AG09319 (cell line): ENCODE measurements at regions not wholly inside any gene's neighbourhood (a gene's known extent, or its start where the extent isn't known, plus 50 kb on each side); places are given as distances from the start of the nearest gene placed in this dataset.

Experiments used
- DNase-seq: peaks from one replicate; pipeline ENCODE4 v3.0.0-alpha.2; 2010; ENCODE audit warnings: low read depth; ENCODE audit errors: extremely low read depth
- TF ChIP-seq, protein P1 (sequence below): IDR thresholded peaks from 2 replicates; pipeline ENCODE4 v1.5.1; 2011; ENCODE audit warnings: low read depth, mild to moderate bottlenecking, inconsistent platforms, low read length, moderate library complexity

DNA sequence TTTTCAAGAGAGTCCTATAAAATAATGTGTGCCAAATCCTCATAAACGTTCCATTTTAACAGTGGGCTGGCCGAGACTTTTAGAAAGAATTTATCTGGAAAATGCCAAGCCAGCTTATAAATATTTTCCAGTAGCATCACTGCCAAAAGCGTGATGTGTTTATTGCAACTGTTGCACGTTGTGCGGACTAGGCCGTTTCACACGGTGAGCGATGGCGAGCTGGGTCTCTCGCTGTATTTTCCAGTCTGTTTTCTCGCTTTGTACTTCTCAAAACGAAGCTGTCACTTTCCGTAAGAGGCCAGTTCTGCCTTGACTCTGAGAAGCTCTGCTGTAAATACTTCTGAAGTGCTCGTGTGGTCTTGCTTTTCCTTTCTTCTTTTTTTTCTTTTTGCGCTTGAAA is 65.0 kb upstream of the ZNF236 start:
- TF ChIP-seq, protein P1, sequence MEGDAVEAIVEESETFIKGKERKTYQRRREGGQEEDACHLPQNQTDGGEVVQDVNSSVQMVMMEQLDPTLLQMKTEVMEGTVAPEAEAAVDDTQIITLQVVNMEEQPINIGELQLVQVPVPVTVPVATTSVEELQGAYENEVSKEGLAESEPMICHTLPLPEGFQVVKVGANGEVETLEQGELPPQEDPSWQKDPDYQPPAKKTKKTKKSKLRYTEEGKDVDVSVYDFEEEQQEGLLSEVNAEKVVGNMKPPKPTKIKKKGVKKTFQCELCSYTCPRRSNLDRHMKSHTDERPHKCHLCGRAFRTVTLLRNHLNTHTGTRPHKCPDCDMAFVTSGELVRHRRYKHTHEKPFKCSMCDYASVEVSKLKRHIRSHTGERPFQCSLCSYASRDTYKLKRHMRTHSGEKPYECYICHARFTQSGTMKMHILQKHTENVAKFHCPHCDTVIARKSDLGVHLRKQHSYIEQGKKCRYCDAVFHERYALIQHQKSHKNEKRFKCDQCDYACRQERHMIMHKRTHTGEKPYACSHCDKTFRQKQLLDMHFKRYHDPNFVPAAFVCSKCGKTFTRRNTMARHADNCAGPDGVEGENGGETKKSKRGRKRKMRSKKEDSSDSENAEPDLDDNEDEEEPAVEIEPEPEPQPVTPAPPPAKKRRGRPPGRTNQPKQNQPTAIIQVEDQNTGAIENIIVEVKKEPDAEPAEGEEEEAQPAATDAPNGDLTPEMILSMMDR = no peak
- DNase-seq = no peak

DNA sequence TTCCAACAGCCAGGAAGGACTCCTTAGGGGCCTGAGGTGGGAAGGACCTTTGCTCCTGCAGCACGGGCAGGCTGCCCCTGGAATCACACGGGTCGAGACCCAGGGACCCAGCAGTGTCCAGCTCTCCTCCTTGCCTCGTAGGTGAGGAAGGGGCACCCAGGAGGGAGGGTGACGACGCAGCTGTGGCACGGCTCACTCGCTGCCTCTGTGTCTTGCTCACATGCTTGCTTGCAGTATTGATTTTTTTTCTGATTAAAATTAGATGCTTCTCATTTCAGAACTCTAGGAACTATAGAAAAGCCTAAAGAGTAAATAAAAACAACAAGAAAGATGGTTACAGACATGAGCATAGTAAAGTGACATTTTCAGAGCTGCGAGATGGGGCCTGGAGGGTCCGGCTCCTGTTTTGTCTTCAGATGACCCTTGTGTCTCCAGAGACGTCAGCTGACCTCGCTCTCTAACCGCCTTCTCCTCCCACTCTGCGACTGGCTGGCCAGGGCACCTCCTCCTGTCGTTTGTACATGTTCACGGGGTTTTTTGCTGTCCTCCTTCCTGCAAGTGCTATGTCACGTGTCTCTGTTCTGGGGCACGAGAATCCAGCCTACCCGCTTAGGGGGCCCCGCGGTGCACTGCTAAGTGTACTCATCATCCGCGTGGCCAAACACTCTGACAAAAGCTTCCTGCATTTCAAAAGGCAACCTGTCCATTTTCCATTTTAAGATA is 65.7 kb upstream of the ZNF236 start:
- DNase-seq = no peak
- TF ChIP-seq, protein P1 = no peak

DNA sequence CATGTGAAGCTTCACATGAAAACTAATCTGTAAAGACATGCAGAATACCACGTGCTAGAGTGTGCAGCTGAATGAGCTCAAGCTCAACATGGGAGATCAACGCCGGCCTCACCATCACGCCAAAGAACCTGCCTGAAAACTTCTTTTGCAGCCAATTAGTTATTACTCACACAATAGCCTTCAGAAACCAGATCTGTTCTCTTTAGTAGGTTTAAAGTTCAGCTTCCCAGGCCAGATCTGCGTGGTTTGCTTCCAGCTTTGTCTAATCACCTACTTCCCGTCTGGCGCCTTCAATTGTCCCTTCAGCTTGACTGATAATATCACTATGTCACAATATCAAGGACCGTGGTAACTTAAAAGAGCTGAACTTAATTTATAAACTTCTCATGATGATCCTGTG is 68.0 kb upstream of the ZNF236 start:
- DNase-seq = no peak
- TF ChIP-seq, protein P1 = no peak

GRCh38 chr18:76752400-76752799 is 70.0 kb upstream of the ZNF236 start:
- no peak for DNase-seq
- TF ChIP-seq, protein P1 = no peak

- TF ChIP-seq, protein P1 = no peak
- no peak for DNase-seq
Measured at GRCh38 chr18:76750917-76751890, 71.2 kb upstream of the ZNF236 start.

DNA sequence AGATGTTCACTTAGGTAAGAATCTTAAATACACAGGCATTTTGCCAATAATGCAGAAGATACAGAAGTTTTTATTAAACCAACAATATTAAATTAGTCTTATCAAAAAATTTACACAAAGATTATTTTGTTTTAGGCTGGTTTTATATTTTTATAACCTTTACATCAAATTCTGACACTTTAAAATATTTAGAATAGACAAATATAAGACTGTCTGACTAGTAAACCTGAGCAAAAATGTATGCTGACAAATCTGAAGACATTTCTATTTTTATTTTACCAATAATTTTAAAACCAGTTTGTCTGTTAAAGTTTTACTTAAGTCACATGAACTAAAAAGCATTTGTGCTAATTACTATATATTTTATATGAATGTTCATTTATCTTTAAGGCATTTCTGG is 72.1 kb upstream of the ZNF236 start:
- no peak for DNase-seq
- TF ChIP-seq, protein P1 = no peak

DNA sequence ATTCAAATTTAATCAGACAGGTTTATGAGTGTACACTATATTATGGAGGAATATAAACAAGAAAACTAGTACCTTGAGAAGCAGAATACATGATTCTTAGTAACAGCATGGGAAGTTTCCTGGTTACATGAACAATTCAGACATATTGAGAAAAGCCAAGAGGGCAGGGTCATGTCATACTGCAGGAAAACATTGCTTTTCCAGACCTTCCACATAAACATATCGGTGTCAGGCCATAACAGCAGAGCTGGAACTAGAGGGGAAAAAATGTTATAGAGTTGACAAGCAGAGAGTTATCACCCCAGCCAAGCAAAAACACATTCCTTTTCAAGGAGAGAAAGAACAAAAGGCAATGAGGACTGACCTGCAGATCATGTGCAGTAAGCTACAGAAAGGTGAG is 74.7 kb upstream of the ZNF236 start:
- no peak for DNase-seq
- TF ChIP-seq, protein P1 = no peak
